GM13977 (cell line): ENCODE measurements at regions not wholly inside any gene's neighbourhood (a gene's known extent, or its start where the extent isn't known, plus 50 kb on each side); places are given as distances from the start of the nearest gene placed in this dataset.

Source experiments
- DNase-seq: peaks from one replicate; pipeline ENCODE4 v3.0.0; 2012; ENCODE audit warnings: low spot score
- CTCF ChIP-seq: IDR thresholded peaks from 2 replicates; pipeline ENCODE4 v1.5.1; 2012; ENCODE audit warnings: mild to moderate bottlenecking, control low read depth; ENCODE audit not compliant: insufficient read depth; ENCODE audit errors: extremely low read depth, missing control alignments
- in situ Hi-C: fragments of 300-500 bp; cut with MboI; formaldehyde crosslinking; loops from one replicate; pipeline ENCODE4 v1.12.0; 2022; ENCODE audit warnings: low sequenced_read_pairs, low pct_unique_long_range_greater_than_20kb, mixed read lengths, inconsistent platforms; ENCODE audit not compliant: unreplicated experiment

GRCh38 chr2:163182764-163183354, 344.3 kb upstream of the KCNH7 start:
- peak; percentile 64 for TF ChIP-seq CTCF
- in situ Hi-C loops: loop anchor here (25.0 kb wide), 1 partner anchor 879 kb away; no protein-coding TSS in a partner anchor
- peak; percentile 13 for DNase-seq

- no peak for DNase-seq
- in situ Hi-C loops: loop anchor here (25.0 kb wide), 1 partner anchor 885 kb away; no protein-coding TSS in a partner anchor
- no peak for TF ChIP-seq CTCF
Measured at GRCh38 chr2:163177592-163177991, 339.0 kb upstream of the KCNH7 start.

- TF ChIP-seq CTCF: no peak
- no peak for DNase-seq
- in situ Hi-C loops: loop anchor here (25.0 kb wide), 1 partner anchor 887 kb away; no protein-coding TSS in a partner anchor
Measured at GRCh38 chr2:163175294-163175693, 336.7 kb upstream of the KCNH7 start.

GRCh38 chr2:163173591-163173990, 335.0 kb upstream of the KCNH7 start:
- no peak for DNase-seq
- no peak for TF ChIP-seq CTCF
- in situ Hi-C loops: no loop called here

- in situ Hi-C loops: no loop called here
- DNase-seq: no peak
- no peak for TF ChIP-seq CTCF
Measured at GRCh38 chr2:163171786-163172530, 333.4 kb upstream of the KCNH7 start.

- in situ Hi-C loops: no loop called here
- no peak for DNase-seq
- TF ChIP-seq CTCF: no peak
Measured at GRCh38 chr2:163157891-163158496, 319.4 kb upstream of the KCNH7 start.
